ENCODE measurements at regions not wholly inside any gene's neighbourhood (a gene's known extent, or its start where the extent isn't known, plus 50 kb on each side); places are given as distances from the start of the nearest gene placed in this dataset.

GRCh38 chr2:207255565-207256470, 90.1 kb upstream of the KLF7 start:
- no peak for TF ChIP-seq CTCF (IDR thresholded peaks at IDR 0.05; ENCODE audit: low read depth, low read length)
- no peak overlapping the region for H3K4me3 ChIP-seq (ENCODE audit: low read depth, low read length)
- in situ Hi-C loops (cut with HindIII; ENCODE audit: low sequenced_read_pairs) = no loop called here
- no peak for DNase-seq (ENCODE audit: low read depth, low spot score)

GRCh38 chr2:207256476-207257207, 90.9 kb upstream of the KLF7 start:
- no peak for TF ChIP-seq CTCF (IDR thresholded peaks at IDR 0.05; ENCODE audit: low read depth, low read length)
- H3K4me3 ChIP-seq (ENCODE audit: low read depth, low read length) = no peak overlapping the region
- in situ Hi-C loops (cut with HindIII; ENCODE audit: low sequenced_read_pairs) = no loop called here
- DNase-seq (ENCODE audit: low read depth, low spot score) = peak; percentile 52

GRCh38 chr2:207257251-207258250, 91.8 kb upstream of the KLF7 start:
- in situ Hi-C loops (cut with HindIII; ENCODE audit: low sequenced_read_pairs) = no loop called here
- H3K4me3 ChIP-seq (ENCODE audit: low read depth, low read length) = no peak overlapping the region
- no peak for TF ChIP-seq CTCF (IDR thresholded peaks at IDR 0.05; ENCODE audit: low read depth, low read length)
- no peak for DNase-seq (ENCODE audit: low read depth, low spot score)

GRCh38 chr2:207258263-207258991, 92.7 kb upstream of the KLF7 start:
- no peak for TF ChIP-seq CTCF (IDR thresholded peaks at IDR 0.05; ENCODE audit: low read depth, low read length)
- H3K4me3 ChIP-seq (ENCODE audit: low read depth, low read length) = no peak overlapping the region
- peak; percentile 99 for DNase-seq (ENCODE audit: low read depth, low spot score)
- in situ Hi-C loops (cut with HindIII; ENCODE audit: low sequenced_read_pairs) = no loop called here

- no peak for TF ChIP-seq CTCF (IDR thresholded peaks at IDR 0.05; ENCODE audit: low read depth, low read length)
- in situ Hi-C loops (cut with HindIII; ENCODE audit: low sequenced_read_pairs) = no loop called here
- no peak overlapping the region for H3K4me3 ChIP-seq (ENCODE audit: low read depth, low read length)
- DNase-seq (ENCODE audit: low read depth, low spot score) = no peak
Measured at GRCh38 chr2:207260021-207260420, 94.3 kb upstream of the KLF7 start.

All from astrocyte of the spinal cord (primary cell).